ENCODE measurements at regions not wholly inside any gene's neighbourhood (a gene's known extent, or its start where the extent isn't known, plus 50 kb on each side); places are given as distances from the start of the nearest gene placed in this dataset.

GRCh38 chr5:158172005-158172404 lies 313.1 kb upstream of the CLINT1 start:
- no peak overlapping the region for H3K4me3 ChIP-seq (ENCODE audit: low read depth, low read length)
- TF ChIP-seq CTCF (IDR thresholded peaks at IDR 0.05; ENCODE audit: insufficient read depth, low read depth, low read length) = no peak
- DNase-seq (ENCODE audit: low read depth) = no peak

GRCh38 chr5:158170534-158170933 lies 311.6 kb upstream of the CLINT1 start:
- DNase-seq (ENCODE audit: low read depth) = no peak
- H3K4me3 ChIP-seq (ENCODE audit: low read depth, low read length) = no peak overlapping the region
- no peak for TF ChIP-seq CTCF (IDR thresholded peaks at IDR 0.05; ENCODE audit: insufficient read depth, low read depth, low read length)

GRCh38 chr5:158170060-158170459 lies 311.1 kb upstream of the CLINT1 start:
- no peak for TF ChIP-seq CTCF (IDR thresholded peaks at IDR 0.05; ENCODE audit: insufficient read depth, low read depth, low read length)
- no peak overlapping the region for H3K4me3 ChIP-seq (ENCODE audit: low read depth, low read length)
- DNase-seq (ENCODE audit: low read depth) = no peak

GRCh38 chr5:158166424-158166823 lies 307.5 kb upstream of the CLINT1 start:
- DNase-seq (ENCODE audit: low read depth) = no peak
- TF ChIP-seq CTCF (IDR thresholded peaks at IDR 0.05; ENCODE audit: insufficient read depth, low read depth, low read length) = no peak
- no peak overlapping the region for H3K4me3 ChIP-seq (ENCODE audit: low read depth, low read length)

- no peak for TF ChIP-seq CTCF (IDR thresholded peaks at IDR 0.05; ENCODE audit: insufficient read depth, low read depth, low read length)
- no peak overlapping the region for H3K4me3 ChIP-seq (ENCODE audit: low read depth, low read length)
- no peak for DNase-seq (ENCODE audit: low read depth)
Measured at GRCh38 chr5:158165647-158166046, 306.7 kb upstream of the CLINT1 start.

GRCh38 chr5:158164296-158165047 lies 305.5 kb upstream of the CLINT1 start:
- no peak for DNase-seq (ENCODE audit: low read depth)
- no peak for TF ChIP-seq CTCF (IDR thresholded peaks at IDR 0.05; ENCODE audit: insufficient read depth, low read depth, low read length)
- H3K4me3 ChIP-seq (ENCODE audit: low read depth, low read length) = no peak overlapping the region
